H1 (cell line): ENCODE measurements at regions not wholly inside any gene's neighbourhood (a gene's known extent, or its start where the extent isn't known, plus 50 kb on each side); places are given as distances from the start of the nearest gene placed in this dataset.

Experiments used
- CTCF ChIA-PET: fragments of 300-600 bp; sonication (Branson Sonifier 250); formaldehyde crosslinking; loops from one replicate; lab custom pipeline; 2021; ENCODE audit not compliant: partially characterized antibody; lab: Charles Lee
- POLR2A ChIA-PET: fragments of 300-600 bp; sonication (Branson Sonifier 250); formaldehyde crosslinking; loops from one replicate; lab custom pipeline; 2021; ENCODE audit warnings: inconsistent platforms; ENCODE audit not compliant: partially characterized antibody; lab: Charles Lee
- DNase-seq, 2 experiments: peaks; one replicate each; pipeline versions ENCODE4 v3.0.0 to v3.0.0-alpha.2; 2010 to 2022; ENCODE audit warnings: low spot score in 2 of 2, low read depth in 1 of 2, mixed read lengths in 1 of 2
- FAIRE-seq: peaks from 2 replicates; lab custom pipeline; 2011; peaks lifted over from hg19 to GRCh38; lab: Jason Lieb, UNC
- H2AFZ ChIP-seq: 2 replicates; pipeline ENCODE4 v1.8.1; 2012; ENCODE audit warnings: low read length, inconsistent platforms
- H2AK5ac ChIP-seq: 2 replicates; pipeline ENCODE4 v1.6.1; 2013; ENCODE audit warnings: low read depth, low read length
- H2BK120ac ChIP-seq: replicated peaks from 2 replicates; pipeline ENCODE3; 2013; ENCODE audit warnings: low read depth, low read length, inconsistent platforms
- H2BK12ac ChIP-seq: 2 replicates; pipeline ENCODE4 v1.6.1; 2013; ENCODE audit warnings: low read depth, low read length
- H2BK15ac ChIP-seq: 2 replicates; pipeline ENCODE4 v1.6.1; 2013; ENCODE audit warnings: low read length
- H2BK20ac ChIP-seq: 2 replicates; pipeline ENCODE4 v1.6.1; 2013; ENCODE audit warnings: low read length
- H2BK5ac ChIP-seq: 2 replicates; pipeline ENCODE4 v1.6.1; 2013; ENCODE audit warnings: low read depth, low read length
- H3K14ac ChIP-seq: 2 replicates; pipeline ENCODE4 v1.6.1; 2013; ENCODE audit warnings: inconsistent platforms; ENCODE audit not compliant: insufficient read length
- H3K18ac ChIP-seq: 2 replicates; pipeline ENCODE4 v1.6.1; 2013; ENCODE audit warnings: low read length; ENCODE audit errors: extremely low read depth
- H3K23ac ChIP-seq: 2 replicates; pipeline ENCODE4 v1.6.1; 2013; ENCODE audit warnings: inconsistent platforms; ENCODE audit not compliant: insufficient read length
- H3K23me2 ChIP-seq: 2 replicates; pipeline ENCODE4 v1.6.1; 2013; ENCODE audit warnings: low read depth, low read length
- H3K27ac ChIP-seq: 2 replicates; pipeline ENCODE4 v1.6.1; 2011; ENCODE audit warnings: low read depth, low read length, inconsistent platforms
- H3K27me3 ChIP-seq, 4 experiments: replicated peaks in 1 of 4; 1 replicate in 1 of 4; 2 replicates in 3 of 4; pipeline versions ENCODE4 v1.6.1 to v1.8.1; 2011 to 2013; ENCODE audit warnings: low read length in 3 of 4, mild to moderate bottlenecking in 3 of 4, inconsistent platforms in 2 of 4, mixed read lengths in 2 of 4, moderate library complexity in 1 of 4; ENCODE audit not compliant: control insufficient read depth in 3 of 4, insufficient read depth in 3 of 4; ENCODE audit errors: extremely low read depth in 1 of 4
- H3K36me3 ChIP-seq, 4 experiments: 2 replicates each; pipeline versions ENCODE4 v1.6.1 to v1.8.1; 2011 to 2013; ENCODE audit warnings: mild to moderate bottlenecking in 4 of 4, low read length in 3 of 4, moderate library complexity in 2 of 4, control low read depth in 1 of 4, inconsistent platforms in 1 of 4; ENCODE audit not compliant: insufficient read depth in 4 of 4, control insufficient read depth in 2 of 4
- H3K4ac ChIP-seq: replicated peaks from 2 replicates; pipeline ENCODE3; 2013; ENCODE audit warnings: low read length, low read depth, mixed read lengths, inconsistent platforms; ENCODE audit not compliant: insufficient read length
- H3K4me1 ChIP-seq, 4 experiments: replicated peaks in 1 of 4; 1 replicate in 1 of 4; 2 replicates in 3 of 4; pipeline versions ENCODE4 v1.6.1 to v1.8.1; 2011 to 2013; ENCODE audit warnings: low read length in 3 of 4, inconsistent platforms in 2 of 4, mixed read lengths in 1 of 4; ENCODE audit not compliant: insufficient read depth in 4 of 4, control insufficient read depth in 3 of 4
- H3K4me2 ChIP-seq, 2 experiments: 2 replicates each; pipeline versions ENCODE4 v1.6.1 to v1.8.1; 2011 to 2013; ENCODE audit warnings: low read depth in 2 of 2, low read length in 2 of 2, control low read depth in 1 of 2, inconsistent platforms in 1 of 2, mild to moderate bottlenecking in 1 of 2; ENCODE audit not compliant: insufficient read depth in 1 of 2
- H3K4me3 ChIP-seq, 4 experiments: fragments of 200-600, 300-600 bp in 1 of 4; sonication (generic), shearing (Covaris generic), sonication (Bioruptor Twin) in 1 of 4; 2 replicates each; pipeline versions ENCODE4 v1.5.1 to v1.8.1; 2011 to 2016; ENCODE audit warnings: low read length in 4 of 4, low read depth in 3 of 4, control low read depth in 2 of 4, inconsistent platforms in 2 of 4, mild to moderate bottlenecking in 2 of 4, mixed read lengths in 1 of 4, moderate library complexity in 1 of 4; ENCODE audit not compliant: insufficient read depth in 2 of 4; ENCODE audit errors: extremely low read depth in 1 of 4
- H3K56ac ChIP-seq: replicated peaks from 2 replicates; pipeline ENCODE3; 2013; ENCODE audit warnings: low read depth, mild to moderate bottlenecking, mixed read lengths, low read length, inconsistent platforms; ENCODE audit not compliant: insufficient read length
- H3K79me1 ChIP-seq: 2 replicates; pipeline ENCODE4 v1.6.1; 2013; ENCODE audit warnings: low read depth, low read length, control low read depth
- H3K79me2 ChIP-seq, 2 experiments: 2 replicates each; pipeline versions ENCODE4 v1.6.1 to v1.8.1; 2012 to 2013; ENCODE audit warnings: low read length in 2 of 2, mild to moderate bottlenecking in 2 of 2, inconsistent platforms in 1 of 2; ENCODE audit not compliant: insufficient read depth in 2 of 2, control insufficient read depth in 1 of 2
- H3K9ac ChIP-seq, 4 experiments: replicated peaks in 1 of 4; 1 replicate in 1 of 4; 2 replicates in 3 of 4; pipeline versions ENCODE4 v1.6.1 to v1.8.1; 2011 to 2013; ENCODE audit warnings: low read depth in 3 of 4, low read length in 3 of 4, control low read depth in 2 of 4, mild to moderate bottlenecking in 2 of 4, moderate library complexity in 2 of 4, inconsistent platforms in 1 of 4; ENCODE audit errors: extremely low read depth in 1 of 4
- H3K9me3 ChIP-seq, 2 experiments: 2 replicates each; pipeline versions ENCODE4 v1.6.1 to v1.8.1; 2012 to 2013; ENCODE audit warnings: mild to moderate bottlenecking in 2 of 2, moderate library complexity in 2 of 2, control low read depth in 1 of 2, inconsistent platforms in 1 of 2, low read depth in 1 of 2, low read length in 1 of 2, mixed read lengths in 1 of 2; ENCODE audit not compliant: insufficient read depth in 2 of 2
- H4K20me1 ChIP-seq, 2 experiments: replicated peaks in 1 of 2; 2 replicates each; pipeline versions ENCODE3 to v1.8.1; 2011 to 2013; ENCODE audit warnings: inconsistent platforms in 2 of 2, low read length in 2 of 2, mild to moderate bottlenecking in 1 of 2; ENCODE audit not compliant: insufficient read depth in 2 of 2, control insufficient read depth in 1 of 2
- H4K5ac ChIP-seq: 2 replicates; pipeline ENCODE4 v1.6.1; 2013; ENCODE audit warnings: low read length, low read depth, mixed read lengths, inconsistent platforms; ENCODE audit not compliant: insufficient read length
- H4K8ac ChIP-seq: 2 replicates; pipeline ENCODE4 v1.8.0; 2013; ENCODE audit warnings: mild to moderate bottlenecking, moderate library complexity, low read length, inconsistent platforms; ENCODE audit not compliant: insufficient read depth; ENCODE audit errors: extremely low read depth
- H4K91ac ChIP-seq: replicated peaks from 2 replicates; pipeline ENCODE3; 2013; ENCODE audit warnings: low read length, mixed read lengths, inconsistent platforms; ENCODE audit not compliant: insufficient read length
- CTBP2 ChIP-seq: IDR thresholded peaks from 2 replicates; pipeline ENCODE4 v1.7.0; 2011; ENCODE audit warnings: borderline replicate concordance, mild to moderate bottlenecking, moderate library complexity, mixed read lengths, low read length; ENCODE audit not compliant: insufficient read depth, insufficient read length
- CTCF ChIP-seq, 3 experiments: IDR thresholded peaks; 1 replicate in 2 of 3; 2 replicates in 1 of 3; pipeline versions ENCODE4 v1.5.1 to v1.6.1; 2011; ENCODE audit warnings: low read length in 3 of 3, mild to moderate bottlenecking in 3 of 3, inconsistent platforms in 2 of 3, low read depth in 1 of 3, moderate library complexity in 1 of 3; ENCODE audit not compliant: insufficient read depth in 1 of 3; ENCODE audit errors: control extremely low read depth in 1 of 3
- RAD21 ChIP-seq, 2 experiments: IDR thresholded peaks in 1 of 2; conservative IDR thresholded peaks in 1 of 2; 2 replicates each; pipeline ENCODE4 v1.6.1; 2011; ENCODE audit warnings: low read depth in 2 of 2, low read length in 2 of 2, improper control_type of control experiment in 1 of 2, inconsistent platforms in 1 of 2, mild to moderate bottlenecking in 1 of 2, moderate library complexity in 1 of 2
- WGBS, 2 experiments: shearing (Covaris generic) in 1 of 2; methylation state at CpG; one replicate each; pipeline versions ENCODE4 v1.1.6 to v1.1.7; 2013 to 2015; ENCODE audit warnings: low lambda C conversion rate in 2 of 2, mixed read lengths in 2 of 2, inconsistent platforms in 1 of 2, low coverage in 1 of 2, missing lambda C conversion rate in 1 of 2; ENCODE audit not compliant: insufficient replicate concordance in 2 of 2, insufficient coverage in 1 of 2, insufficient read length in 1 of 2; ENCODE audit errors: extremely low coverage in 1 of 2, missing lambda C conversion rate in 1 of 2; 5-methylcytosine and 5-hydroxymethylcytosine counted together

- Histone ChIP-seq H3K23me2 (no peaks in the 10 kb centered on the region), H3K9me3 (no peaks in the 10 kb centered on the region), H2BK5ac (no peak overlapping the region), H3K14ac (no peak overlapping the region), H3K36me3 (no peaks in the 10 kb centered on the region), H3K18ac (no peak overlapping the region), H4K5ac (no peak overlapping the region), H4K8ac (no peak overlapping the region), H3K4me1 (peaks cover 0 to 15% (median 5%) of the 10 kb centered on the region in 4 experiments; a peak in 3 of 7 replicates), H2BK120ac (no peak overlapping the region), H4K91ac (no peak overlapping the region), H3K27me3 (no peaks in the 10 kb centered on the region), H2BK12ac (no peak overlapping the region), H3K23ac (no peak overlapping the region), H3K79me1 (no peaks in the 10 kb centered on the region), H3K4ac (no peak overlapping the region), H3K4me3 (no peak overlapping the region), H2AK5ac (no peak overlapping the region), H3K9ac (no peak overlapping the region), H3K27ac (no peak overlapping the region), H2BK20ac (no peak overlapping the region), H3K79me2 (no peaks in the 10 kb centered on the region), H3K56ac (no peak overlapping the region), H4K20me1 (no peaks in the 10 kb centered on the region), H2AFZ (no peak overlapping the region), H2BK15ac (no peak overlapping the region), H3K4me2 (no peak overlapping the region)
- ChIA-PET POLR2A (no interaction called here), CTCF (interaction anchor here (0.7 to 3.6 kb wide), 10 partner anchors 64 to 303 kb away, joined by 3 to 27 read pairs (median 4); no protein-coding TSS in a partner anchor)
- DNase-seq (no peak), FAIRE-seq (peak; percentile 93)
- TF ChIP-seq RAD21 (IDR thresholded peaks at IDR 0.05 in 1 of 2, conservative IDR thresholded peaks at IDR 0.05 in 1 of 2; ENCODE audit: low read depth in 2 of 2, low read length in 2 of 2) (peak; percentile 25 to 46; a peak in 3 of 4 replicates), CTCF (IDR thresholded peaks at IDR 0.05; ENCODE audit: control extremely low read depth in 1 of 3, insufficient read depth in 1 of 3, low read depth in 1 of 3, low read length in 3 of 3) (peak in 2 of 3 experiments; percentile 14 to 15; a peak in 2 of 4 replicates), CTBP2 (no peak)
- 57% methylated on average over 6 of the region's 6 CpGs; no CpG with 5 or more reads in 1 of the 2 experiments for WGBS, 2 experiments
These were observed 77.3 kb upstream of the IGSF1 start for GRCh38 chrX:131366407-131366806.
